Cardiac muscle cell (in vitro differentiated cells and primary cell): ENCODE measurements at regions not wholly inside any gene's neighbourhood (a gene's known extent, or its start where the extent isn't known, plus 50 kb on each side); places are given as distances from the start of the nearest gene placed in this dataset.

ENCODE experiments used
- DNase-seq, 2 donors: peaks; one replicate each; pipeline versions ENCODE4 v3.0.0 to v3.0.0-alpha.2; 2010 to 2017; ENCODE audit warnings: low read depth in 1 of 2, low spot score in 1 of 2
- H3K27ac ChIP-seq: fragments of 200-600 bp; sonication (generic); 2 replicates; pipeline ENCODE4 v1.5.1; 2016
- H3K27me3 ChIP-seq: fragments of 200-600 bp; sonication (generic); 2 replicates; pipeline ENCODE4 v1.6.0; 2016; ENCODE audit warnings: control low read depth
- H3K36me3 ChIP-seq: fragments of 200-600 bp; sonication (generic); 2 replicates; pipeline ENCODE4 v1.5.1; 2016; ENCODE audit warnings: control low read depth
- H3K4me1 ChIP-seq: fragments of 200-600 bp; sonication (generic); 2 replicates; pipeline ENCODE4 v1.8.1; 2017; ENCODE audit warnings: low read depth, mild to moderate bottlenecking, mixed run types
- H3K4me3 ChIP-seq: fragments of 200-600 bp; sonication (generic); 2 replicates; pipeline ENCODE4 v1.5.1; 2016; ENCODE audit warnings: mild to moderate bottlenecking
- H3K9me3 ChIP-seq: fragments of 200-600 bp; sonication (generic); 2 replicates; pipeline ENCODE4 v1.5.1; 2017; ENCODE audit warnings: low read depth, mild to moderate bottlenecking, control low read depth
- CTCF ChIP-seq: IDR thresholded peaks from 2 replicates; pipeline ENCODE4 v1.5.1; 2012; ENCODE audit warnings: low read depth, mild to moderate bottlenecking, low read length

GRCh38 chr3:161975201-161975600 is 478.6 kb downstream of the OTOL1 start:
- Histone ChIP-seq H3K27ac (no peak overlapping the region), H3K36me3 (no peaks in the 10 kb centered on the region), H3K27me3 (no peaks in the 10 kb centered on the region), H3K4me3 (no peak overlapping the region), H3K9me3 (no peaks in the 10 kb centered on the region), H3K4me1 (peaks cover 20% of the 10 kb centered on the region)
- DNase-seq = no peak
- TF ChIP-seq CTCF = no peak

GRCh38 chr3:161977063-161977462 is 480.5 kb downstream of the OTOL1 start:
- no peak overlapping the region for H3K27ac ChIP-seq
- no peak for TF ChIP-seq CTCF
- no peaks in the 10 kb centered on the region for H3K36me3 ChIP-seq

GRCh38 chr3:161977850-161978249 is 481.2 kb downstream of the OTOL1 start:
- TF ChIP-seq CTCF = no peak
- H3K4me1 ChIP-seq = peaks cover 13% of the 10 kb centered on the region
- H3K36me3 ChIP-seq = no peaks in the 10 kb centered on the region
- H3K27ac ChIP-seq = no peak overlapping the region
- no peaks in the 10 kb centered on the region for H3K27me3 ChIP-seq
- DNase-seq = no peak
- no peaks in the 10 kb centered on the region for H3K9me3 ChIP-seq
- H3K4me3 ChIP-seq = no peak overlapping the region

More at GRCh38 chr3:161977063-161977462, 480.5 kb downstream of the OTOL1 start:
- H3K9me3 ChIP-seq = no peaks in the 10 kb centered on the region
- DNase-seq = no peak
- H3K4me1 ChIP-seq = peaks cover 20% of the 10 kb centered on the region
- H3K27me3 ChIP-seq = no peaks in the 10 kb centered on the region
- H3K4me3 ChIP-seq = no peak overlapping the region

GRCh38 chr3:161987933-161988332 is 491.3 kb downstream of the OTOL1 start:
- Histone ChIP-seq H3K4me3 (no peak overlapping the region), H3K4me1 (no peaks in the 10 kb centered on the region), H3K9me3 (no peaks in the 10 kb centered on the region), H3K27me3 (no peaks in the 10 kb centered on the region), H3K36me3 (no peaks in the 10 kb centered on the region), H3K27ac (no peak overlapping the region)
- DNase-seq = no peak
- TF ChIP-seq CTCF = no peak

- Histone ChIP-seq H3K27ac (no peak overlapping the region), H3K36me3 (no peaks in the 10 kb centered on the region), H3K9me3 (no peaks in the 10 kb centered on the region), H3K4me3 (no peak overlapping the region), H3K27me3 (no peaks in the 10 kb centered on the region), H3K4me1 (no peaks in the 10 kb centered on the region)
- TF ChIP-seq CTCF = no peak
- DNase-seq = no peak
These were observed 492.4 kb downstream of the OTOL1 start for GRCh38 chr3:161989012-161989411.

GRCh38 chr3:161990036-161990435 is 493.4 kb downstream of the OTOL1 start:
- no peak for TF ChIP-seq CTCF
- Histone ChIP-seq H3K4me3 (no peak overlapping the region), H3K9me3 (no peaks in the 10 kb centered on the region), H3K27me3 (no peaks in the 10 kb centered on the region), H3K36me3 (no peaks in the 10 kb centered on the region), H3K4me1 (no peaks in the 10 kb centered on the region), H3K27ac (no peak overlapping the region)
- no peak for DNase-seq
